ENCODE measurements at regions not wholly inside any gene's neighbourhood (a gene's known extent, or its start where the extent isn't known, plus 50 kb on each side); places are given as distances from the start of the nearest gene placed in this dataset.

- WGBS, 5 donors: 86 to 96% (median 93%) methylated on average over 1 of the region's 1 CpG
- intact Hi-C loops (cut with DNase I; ENCODE audit: low total_unique reads): no loop called here
- Histone ChIP-seq H3K27me3 (no peaks in the 10 kb centered on the region), H3K4me3 (no peak overlapping the region), H3K27ac (no peak overlapping the region), H3K9me3 (no peaks in the 10 kb centered on the region), H3K4me1 (no peaks in the 10 kb centered on the region), H3K36me3 (no peaks in the 10 kb centered on the region)
- TF ChIP-seq CTCF (IDR thresholded peaks at IDR 0.05): no peak
- no peak for TF ChIP-seq POLR2AphosphoS5 (IDR thresholded peaks at IDR 0.05)
- no peak for TF ChIP-seq EP300 (IDR thresholded peaks at IDR 0.05)
- TF ChIP-seq POLR2A (IDR thresholded peaks at IDR 0.05): no peak
- no peak for DNase-seq
These were observed 91.1 kb upstream of the NXPH2 start for GRCh38 chr2:138871312-138871711.

GRCh38 chr2:138867341-138867740 lies 87.2 kb upstream of the NXPH2 start:
- Histone ChIP-seq H3K9me3 (no peaks in the 10 kb centered on the region), H3K27me3 (no peaks in the 10 kb centered on the region), H3K36me3 (no peaks in the 10 kb centered on the region), H3K4me1 (no peaks in the 10 kb centered on the region), H3K27ac (no peak overlapping the region), H3K4me3 (no peak overlapping the region)
- TF ChIP-seq POLR2AphosphoS5 (IDR thresholded peaks at IDR 0.05) (no peak), EP300 (IDR thresholded peaks at IDR 0.05) (no peak), CTCF (IDR thresholded peaks at IDR 0.05) (no peak), POLR2A (IDR thresholded peaks at IDR 0.05) (no peak)
- intact Hi-C loops (cut with DNase I; ENCODE audit: low total_unique reads): no loop called here
- DNase-seq: no peak
- WGBS, 5 donors: 62 to 82% (median 64%) methylated on average over 1 of the region's 1 CpG

GRCh38 chr2:138866797-138867196 lies 86.6 kb upstream of the NXPH2 start:
- Histone ChIP-seq H3K4me3 (no peak overlapping the region), H3K27me3 (no peaks in the 10 kb centered on the region), H3K27ac (no peak overlapping the region), H3K9me3 (no peaks in the 10 kb centered on the region), H3K36me3 (no peaks in the 10 kb centered on the region), H3K4me1 (no peaks in the 10 kb centered on the region)
- intact Hi-C loops (cut with DNase I; ENCODE audit: low total_unique reads): no loop called here
- no peak for DNase-seq
- TF ChIP-seq CTCF (IDR thresholded peaks at IDR 0.05) (no peak), EP300 (IDR thresholded peaks at IDR 0.05) (no peak), POLR2AphosphoS5 (IDR thresholded peaks at IDR 0.05) (no peak), POLR2A (IDR thresholded peaks at IDR 0.05) (no peak)

- H3K27me3 ChIP-seq: no peaks in the 10 kb centered on the region
- TF ChIP-seq POLR2AphosphoS5 (IDR thresholded peaks at IDR 0.05): no peak
- TF ChIP-seq POLR2A (IDR thresholded peaks at IDR 0.05): no peak
- TF ChIP-seq CTCF (IDR thresholded peaks at IDR 0.05): no peak
- TF ChIP-seq EP300 (IDR thresholded peaks at IDR 0.05): no peak
- DNase-seq: peak in 1 of 2 donors; percentile 11
- H3K36me3 ChIP-seq: no peaks in the 10 kb centered on the region
- no peak overlapping the region for H3K27ac ChIP-seq
- no peaks in the 10 kb centered on the region for H3K4me1 ChIP-seq
- intact Hi-C loops (cut with DNase I; ENCODE audit: low total_unique reads): no loop called here
- H3K4me3 ChIP-seq: no peak overlapping the region
- no peaks in the 10 kb centered on the region for H3K9me3 ChIP-seq
- 61 to 89% (median 81%) methylated on average over 3 of the region's 3 CpGs for WGBS, 5 donors
These were observed 73.6 kb upstream of the NXPH2 start for GRCh38 chr2:138853761-138854160.
